ENCODE measurements at regions not wholly inside any gene's neighbourhood (a gene's known extent, or its start where the extent isn't known, plus 50 kb on each side); places are given as distances from the start of the nearest gene placed in this dataset.

GRCh38 chr4:13903061-13903460 is 275.5 kb upstream of the BOD1L1 start:
- TF ChIP-seq TAF1 (IDR thresholded peaks at IDR 0.05; ENCODE audit: low read depth, low read length): no peak
- TF ChIP-seq, protein P1, sequence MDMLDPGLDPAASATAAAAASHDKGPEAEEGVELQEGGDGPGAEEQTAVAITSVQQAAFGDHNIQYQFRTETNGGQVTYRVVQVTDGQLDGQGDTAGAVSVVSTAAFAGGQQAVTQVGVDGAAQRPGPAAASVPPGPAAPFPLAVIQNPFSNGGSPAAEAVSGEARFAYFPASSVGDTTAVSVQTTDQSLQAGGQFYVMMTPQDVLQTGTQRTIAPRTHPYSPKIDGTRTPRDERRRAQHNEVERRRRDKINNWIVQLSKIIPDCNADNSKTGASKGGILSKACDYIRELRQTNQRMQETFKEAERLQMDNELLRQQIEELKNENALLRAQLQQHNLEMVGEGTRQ (IDR thresholded peaks at IDR 0.05; ENCODE audit: low read length): no peak
- no peak for TF ChIP-seq RNF2 (IDR thresholded peaks at IDR 0.05; ENCODE audit: borderline replicate concordance, low read depth, low read length, missing control alignments, poor library complexity, severe bottlenecking)
- TF ChIP-seq EGR1 (IDR thresholded peaks at IDR 0.05; ENCODE audit: borderline replicate concordance, low read depth, low read length): no peak
- no peak for TF ChIP-seq SUZ12 (IDR thresholded peaks at IDR 0.05; ENCODE audit: low read length)
- no peak for TF ChIP-seq RFX5 (IDR thresholded peaks at IDR 0.05; ENCODE audit: borderline replicate concordance, low read depth, low read length)
- TF ChIP-seq ASH2L (IDR thresholded peaks at IDR 0.05; ENCODE audit: low read length): no peak
- TF ChIP-seq, protein P2, sequence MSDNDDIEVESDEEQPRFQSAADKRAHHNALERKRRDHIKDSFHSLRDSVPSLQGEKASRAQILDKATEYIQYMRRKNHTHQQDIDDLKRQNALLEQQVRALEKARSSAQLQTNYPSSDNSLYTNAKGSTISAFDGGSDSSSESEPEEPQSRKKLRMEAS (IDR thresholded peaks at IDR 0.05): no peak
- TF ChIP-seq RXRA (IDR thresholded peaks at IDR 0.05; ENCODE audit: insufficient read depth, low read depth, low read length): no peak
- no peak for TF ChIP-seq SIRT6 (IDR thresholded peaks at IDR 0.05; ENCODE audit: low read length)
- TF ChIP-seq POU5F1 (IDR thresholded peaks at IDR 0.05; ENCODE audit: low read depth, low read length): no peak
- H4K8ac ChIP-seq (ENCODE audit: extremely low read depth, insufficient read depth, low read length): no peak overlapping the region
- H3K14ac ChIP-seq (ENCODE audit: insufficient read length): no peak overlapping the region
- H3K9me3 ChIP-seq (ENCODE audit: insufficient read depth in 2 of 2, low read depth in 1 of 2, low read length in 1 of 2): no peaks in the 10 kb centered on the region
- no peak overlapping the region for H2BK20ac ChIP-seq (ENCODE audit: low read length)
- H3K23me2 ChIP-seq (ENCODE audit: low read depth, low read length): no peaks in the 10 kb centered on the region; the same call in 1 of the 2 replicates
- H2AFZ ChIP-seq (ENCODE audit: low read length): no peak overlapping the region
- H3K18ac ChIP-seq (ENCODE audit: extremely low read depth, low read length): no peak overlapping the region
- no peak overlapping the region for H2BK120ac ChIP-seq (replicated peaks; ENCODE audit: low read depth, low read length)
- no peak overlapping the region for H2BK12ac ChIP-seq (ENCODE audit: low read depth, low read length)
- no peaks in the 10 kb centered on the region for H3K27me3 ChIP-seq (replicated peaks in 1 of 4; ENCODE audit: control insufficient read depth in 3 of 4, extremely low read depth in 1 of 4, insufficient read depth in 3 of 4, low read length in 3 of 4)
- CTCF ChIA-PET (ENCODE audit: partially characterized antibody): no interaction called here
- H2BK15ac ChIP-seq (ENCODE audit: low read length): no peak overlapping the region
- DNase-seq (ENCODE audit: low read depth in 1 of 2, low spot score in 2 of 2) (no peak), FAIRE-seq (no peak)
- POLR2A ChIA-PET (ENCODE audit: partially characterized antibody): no interaction called here
- H3K79me1 ChIP-seq (ENCODE audit: low read depth, low read length): no peaks in the 10 kb centered on the region
- H4K5ac ChIP-seq (ENCODE audit: insufficient read length, low read depth, low read length): no peak overlapping the region
- 85% methylated on average over 3 of the region's 3 CpGs; no CpG with 5 or more reads in 1 of the 2 experiments for WGBS, 2 experiments (ENCODE audit: extremely low coverage in 1 of 2, insufficient coverage in 1 of 2, insufficient read length in 1 of 2, insufficient replicate concordance in 2 of 2, low coverage in 1 of 2, low lambda C conversion rate in 2 of 2, missing lambda C conversion rate in 1 of 2)
- no peaks in the 10 kb centered on the region for H4K20me1 ChIP-seq (replicated peaks in 1 of 2; ENCODE audit: control insufficient read depth in 1 of 2, insufficient read depth in 2 of 2, low read length in 2 of 2)
- no peaks in the 10 kb centered on the region for H3K36me3 ChIP-seq (ENCODE audit: control insufficient read depth in 2 of 4, insufficient read depth in 4 of 4, low read length in 3 of 4)
- no peak overlapping the region for H3K9ac ChIP-seq (replicated peaks in 1 of 4; ENCODE audit: extremely low read depth in 1 of 4, low read depth in 3 of 4, low read length in 3 of 4)
- H3K56ac ChIP-seq (replicated peaks; ENCODE audit: insufficient read length, low read depth, low read length): no peak overlapping the region
- no peak overlapping the region for H3K27ac ChIP-seq (ENCODE audit: low read depth, low read length)
- no peak overlapping the region for H4K91ac ChIP-seq (replicated peaks; ENCODE audit: insufficient read length, low read length)
- no peaks in the 10 kb centered on the region for H3K4me1 ChIP-seq (replicated peaks in 1 of 4; ENCODE audit: control insufficient read depth in 3 of 4, insufficient read depth in 4 of 4, low read length in 3 of 4)
- H3K4me3 ChIP-seq (ENCODE audit: extremely low read depth in 1 of 4, insufficient read depth in 2 of 4, low read depth in 3 of 4, low read length in 4 of 4): no peak overlapping the region
- no peak overlapping the region for H2AK5ac ChIP-seq (ENCODE audit: low read depth, low read length)
- no peak overlapping the region for H2BK5ac ChIP-seq (ENCODE audit: low read depth, low read length)
- no peak overlapping the region for H3K4me2 ChIP-seq (ENCODE audit: insufficient read depth in 1 of 2, low read depth in 2 of 2, low read length in 2 of 2)
- no peaks in the 10 kb centered on the region for H3K79me2 ChIP-seq (ENCODE audit: control insufficient read depth in 1 of 2, insufficient read depth in 2 of 2, low read length in 2 of 2)
- H3K23ac ChIP-seq (ENCODE audit: insufficient read length): no peak overlapping the region
- no peak overlapping the region for H3K4ac ChIP-seq (replicated peaks; ENCODE audit: insufficient read length, low read depth, low read length)

Data from H1 (cell line).